GM21529 (cell line): ENCODE measurements at regions not wholly inside any gene's neighbourhood (a gene's known extent, or its start where the extent isn't known, plus 50 kb on each side); places are given as distances from the start of the nearest gene placed in this dataset.
"Not testable (repeated sequence)": the region's sequence is repeated elsewhere in the genome, so short reads cannot be mapped to it uniquely, and the experiment has no call there.

Source experiments
- ATAC-seq: cut with Tn5 transposase; IDR thresholded peaks from one replicate; pipeline ENCODE4 v1.9.1; 2021; ENCODE audit not compliant: unreplicated experiment

GRCh38 chr4:23038626-23039491, 346.1 kb downstream of the GBA3 start:
- no peak for ATAC-seq

GRCh38 chr4:23036921-23037495, 344.3 kb downstream of the GBA3 start:
- no peak for ATAC-seq

GRCh38 chr4:23036503-23036902, 343.8 kb downstream of the GBA3 start:
- no peak for ATAC-seq

- ATAC-seq: no peak
Measured at GRCh38 chr4:23035521-23036056, 342.9 kb downstream of the GBA3 start.

- no peak for ATAC-seq
Measured at GRCh38 chr4:23034731-23035130, 342.0 kb downstream of the GBA3 start.

GRCh38 chr4:23033796-23034195, 341.1 kb downstream of the GBA3 start:
- ATAC-seq: no peak

- ATAC-seq: no peak
Measured at GRCh38 chr4:23028875-23029274, 336.1 kb downstream of the GBA3 start.

- no peak for ATAC-seq
Measured at GRCh38 chr4:23023666-23024065, 330.9 kb downstream of the GBA3 start.

- ATAC-seq: no peak
Measured at GRCh38 chr4:23023121-23023520, 330.4 kb downstream of the GBA3 start.

GRCh38 chr4:23022032-23022431, 329.3 kb downstream of the GBA3 start:
- no peak for ATAC-seq

GRCh38 chr4:23021040-23021439, 328.3 kb downstream of the GBA3 start:
- ATAC-seq: no peak

GRCh38 chr4:23020399-23020798, 327.7 kb downstream of the GBA3 start:
- not testable (repeated sequence) for ATAC-seq

GRCh38 chr4:23016981-23017380, 324.2 kb downstream of the GBA3 start:
- ATAC-seq: no peak

- no peak for ATAC-seq
Measured at GRCh38 chr4:23015821-23016220, 323.1 kb downstream of the GBA3 start.

GRCh38 chr4:23009093-23009492, 316.4 kb downstream of the GBA3 start:
- no peak for ATAC-seq

GRCh38 chr4:23006756-23007155, 314.0 kb downstream of the GBA3 start:
- no peak for ATAC-seq

- ATAC-seq: no peak
Measured at GRCh38 chr4:23005691-23006090, 313.0 kb downstream of the GBA3 start.

- ATAC-seq: no peak
Measured at GRCh38 chr4:23001478-23001877, 308.7 kb downstream of the GBA3 start.

GRCh38 chr4:22999419-22999818, 306.7 kb downstream of the GBA3 start:
- no peak for ATAC-seq

GRCh38 chr4:22997358-22998224, 304.9 kb downstream of the GBA3 start:
- ATAC-seq: no peak

- no peak for ATAC-seq
Measured at GRCh38 chr4:22991576-22991975, 298.8 kb downstream of the GBA3 start.
